ENCODE measurements at regions not wholly inside any gene's neighbourhood (a gene's known extent, or its start where the extent isn't known, plus 50 kb on each side); places are given as distances from the start of the nearest gene placed in this dataset.

DNA sequence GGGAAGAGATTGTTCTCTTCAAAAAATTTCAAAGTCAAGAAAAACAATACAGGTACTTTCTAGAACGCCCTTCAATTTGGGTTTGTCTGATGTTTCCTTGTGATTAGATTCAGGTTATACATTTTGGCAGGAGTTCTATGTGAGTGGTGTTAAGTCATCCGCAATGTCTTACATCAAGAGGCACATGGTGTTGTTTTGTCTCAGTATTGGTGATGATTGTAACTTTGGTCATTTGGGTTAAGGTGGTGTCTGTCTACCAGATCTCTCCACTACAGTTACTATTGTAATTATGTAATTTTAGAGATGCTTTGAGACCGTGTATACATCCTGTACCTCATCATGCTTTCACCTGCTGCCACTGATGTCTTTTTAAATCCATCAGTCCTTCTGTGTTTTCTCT lies 60.3 kb downstream of the TET3 start:
- no peak for TF ChIP-seq POLR2AphosphoS5 (IDR thresholded peaks at IDR 0.05; ENCODE audit: low read depth, low read length)
- no peak for TF ChIP-seq POLR2A (IDR thresholded peaks at IDR 0.05; ENCODE audit: low read depth, low read length)
- TF ChIP-seq TAF1 (IDR thresholded peaks at IDR 0.05; ENCODE audit: low read depth, low read length) = no peak
- TF ChIP-seq SPI1 (IDR thresholded peaks at IDR 0.05; ENCODE audit: low read depth, low read length) = no peak
- no peak for TF ChIP-seq POU2F2 (IDR thresholded peaks at IDR 0.05; ENCODE audit: low read depth, low read length)
- TF ChIP-seq PAX5 (IDR thresholded peaks at IDR 0.05; ENCODE audit: insufficient read depth, low read length, severe bottlenecking) = no peak
